ENCODE measurements at regions not wholly inside any gene's neighbourhood (a gene's known extent, or its start where the extent isn't known, plus 50 kb on each side); places are given as distances from the start of the nearest gene placed in this dataset.

DNA sequence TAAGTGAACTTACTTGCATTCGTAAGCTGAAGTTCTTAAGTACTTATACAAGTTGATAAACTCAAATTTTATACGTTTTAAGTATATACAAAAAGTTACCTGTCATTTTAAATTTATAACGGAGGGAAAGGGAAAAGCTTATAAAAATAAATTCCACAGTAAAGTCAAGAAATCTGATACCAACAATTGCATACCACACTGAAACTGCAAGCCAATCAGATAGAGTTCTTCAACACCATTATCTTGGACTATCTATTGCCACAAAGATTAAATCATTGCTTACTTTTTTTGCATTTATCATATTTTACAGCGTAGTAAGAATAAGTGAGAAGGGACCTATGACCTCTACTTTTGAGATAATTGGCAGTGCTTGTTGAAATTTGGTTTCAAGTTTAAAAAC lies 386.7 kb downstream of the TFAP2A start:
- DNase-seq: no peak

DNA sequence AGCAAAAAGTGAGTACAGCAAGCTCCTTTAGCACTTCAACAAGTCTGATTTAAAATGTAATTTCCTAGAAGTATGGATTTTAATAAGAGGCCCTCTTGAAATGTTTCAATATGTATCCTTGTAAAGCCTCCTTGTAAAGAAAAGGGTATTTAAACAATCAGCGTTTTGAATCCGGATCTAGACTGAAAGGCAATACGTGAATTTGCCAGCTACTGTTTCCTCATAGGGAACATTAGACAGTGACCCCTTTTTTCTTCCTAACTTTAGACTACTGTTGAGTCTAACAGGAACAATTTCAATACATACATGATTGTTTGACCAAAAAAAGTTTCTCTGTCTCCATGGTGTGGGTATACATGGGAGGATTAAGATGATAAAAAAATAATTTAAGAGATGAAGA lies 395.0 kb downstream of the TFAP2A start:
- no peak for DNase-seq

DNA sequence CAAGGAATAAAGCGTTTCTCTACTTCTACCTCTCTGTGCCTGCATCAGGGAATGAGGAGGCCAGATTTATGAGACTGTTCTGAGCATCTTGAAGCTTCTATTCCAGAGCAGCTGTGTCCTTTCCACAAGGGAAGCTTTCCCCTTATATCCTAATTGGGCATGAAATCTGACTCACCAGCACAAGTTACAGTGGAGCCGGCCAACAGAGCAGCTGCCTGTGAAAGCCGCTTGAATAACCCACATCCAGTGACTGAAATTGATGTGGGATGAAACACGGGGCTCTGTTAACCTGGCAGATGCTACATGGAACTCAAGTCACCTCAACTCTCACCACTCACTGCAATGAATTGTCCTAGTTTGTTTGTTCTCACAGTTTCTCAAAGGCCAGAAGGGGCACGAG lies 400.3 kb downstream of the TFAP2A start:
- no peak for DNase-seq

DNA sequence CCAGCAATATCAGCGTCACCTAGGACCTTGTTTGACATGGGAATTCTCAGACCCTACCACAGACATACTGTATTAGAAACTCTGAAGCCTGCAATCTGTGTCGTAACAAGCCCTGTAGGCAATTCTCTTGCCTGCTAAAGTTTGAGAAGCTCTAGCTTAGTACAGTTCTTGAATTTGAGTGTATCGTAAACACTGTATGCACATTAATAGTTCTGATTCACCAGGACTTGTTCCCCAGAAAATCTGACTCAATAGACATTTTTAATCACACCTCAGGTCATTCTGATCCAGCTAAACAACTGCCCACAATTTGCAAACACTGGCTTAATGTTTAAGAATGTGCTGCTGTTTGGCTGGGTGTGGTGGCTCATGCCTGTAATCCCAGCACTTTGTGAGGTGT lies 414.3 kb downstream of the TFAP2A start:
- DNase-seq: no peak

- no peak for DNase-seq
Measured at GRCh38 chr6:9999796-10000195, 415.1 kb downstream of the TFAP2A start.

GRCh38 chr6:9986273-9986672 lies 428.6 kb downstream of the TFAP2A start:
- no peak for DNase-seq

- DNase-seq: no peak
Measured at GRCh38 chr6:9985481-9985880, 429.4 kb downstream of the TFAP2A start.

DNA sequence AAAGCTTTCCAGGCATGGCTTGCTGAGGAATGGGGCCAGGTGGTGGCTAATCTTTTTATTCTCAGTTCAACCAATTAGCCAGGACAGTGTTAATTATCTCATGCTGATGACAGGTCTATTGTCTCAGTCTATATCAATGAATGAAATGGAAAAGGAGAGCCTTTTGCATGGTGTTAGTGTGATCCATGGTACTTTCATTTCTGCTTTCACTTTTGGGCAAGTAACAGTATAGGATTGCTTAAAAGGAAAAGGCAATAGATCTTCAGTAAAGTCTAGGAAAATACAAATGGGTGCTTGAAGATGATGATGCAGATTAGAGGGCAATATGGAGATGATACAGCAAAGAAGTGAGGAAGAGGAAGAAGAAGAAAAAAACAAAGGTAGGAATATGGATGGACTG lies 430.3 kb downstream of the TFAP2A start:
- no peak for DNase-seq

GRCh38 chr6:9983168-9983567 lies 431.7 kb downstream of the TFAP2A start:
- no peak for DNase-seq

GRCh38 chr6:9982215-9982614 lies 432.7 kb downstream of the TFAP2A start:
- no peak for DNase-seq

DNA sequence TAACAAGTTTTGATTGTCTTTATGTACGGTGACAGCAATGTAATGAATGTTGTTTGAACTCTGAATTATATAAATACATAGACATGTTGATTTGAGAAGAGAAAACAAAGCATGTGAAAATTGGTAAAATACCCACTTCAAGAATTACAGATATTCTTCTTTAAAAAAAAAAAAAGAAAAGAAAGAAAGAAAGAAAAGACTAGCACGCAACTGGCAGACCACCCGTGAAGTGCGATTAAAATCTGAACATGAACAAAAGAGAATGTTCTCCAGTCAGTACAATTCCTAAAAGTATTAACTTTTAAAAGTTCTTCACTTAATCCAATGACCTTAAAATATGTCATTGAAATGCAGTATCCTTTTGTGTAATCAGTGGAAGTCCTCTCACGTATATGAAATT lies 434.9 kb downstream of the TFAP2A start:
- no peak for DNase-seq

GRCh38 chr6:9978480-9978879 lies 436.4 kb downstream of the TFAP2A start:
- no peak for DNase-seq

DNA sequence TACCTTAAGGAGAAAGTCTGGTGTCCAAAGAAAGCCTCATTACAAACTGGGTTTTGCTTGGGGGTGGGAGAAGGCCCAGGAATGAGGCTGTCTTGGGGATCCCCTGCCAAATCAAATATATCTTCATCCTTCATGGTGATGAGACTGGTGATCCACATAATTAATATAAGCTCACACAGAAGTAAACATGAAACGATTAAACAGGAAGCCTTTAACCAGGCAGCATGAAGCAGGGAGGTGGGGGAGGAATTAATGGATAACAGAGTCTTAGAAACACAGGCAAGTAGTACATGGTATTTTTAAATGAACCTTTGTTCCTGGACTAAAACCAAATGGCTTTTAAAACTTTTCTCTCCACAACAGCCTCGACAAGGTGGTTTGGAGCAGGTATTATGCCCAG lies 437.5 kb downstream of the TFAP2A start:
- no peak for DNase-seq

DNA sequence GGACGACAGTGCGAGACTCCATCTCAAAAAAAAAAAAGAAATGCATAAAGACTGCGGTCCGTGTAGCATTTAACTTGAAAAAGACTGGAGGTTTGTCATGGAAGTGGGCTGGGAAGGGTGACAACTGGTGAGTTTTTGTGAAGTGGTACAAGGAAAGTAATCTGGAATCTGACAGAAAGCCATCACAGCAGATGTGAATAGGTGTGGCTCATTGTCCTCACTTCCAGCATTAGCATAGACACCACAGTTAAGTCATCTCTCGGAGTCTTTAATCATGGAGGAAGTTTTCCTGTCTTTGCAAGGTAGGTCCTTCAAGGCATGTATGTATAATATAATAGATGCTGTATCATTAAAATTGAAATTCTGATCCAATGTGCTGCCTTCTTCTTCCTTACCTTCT lies 453.2 kb downstream of the TFAP2A start:
- no peak for DNase-seq

- DNase-seq: no peak
Measured at GRCh38 chr6:9957215-9957759, 457.6 kb downstream of the TFAP2A start.

DNA sequence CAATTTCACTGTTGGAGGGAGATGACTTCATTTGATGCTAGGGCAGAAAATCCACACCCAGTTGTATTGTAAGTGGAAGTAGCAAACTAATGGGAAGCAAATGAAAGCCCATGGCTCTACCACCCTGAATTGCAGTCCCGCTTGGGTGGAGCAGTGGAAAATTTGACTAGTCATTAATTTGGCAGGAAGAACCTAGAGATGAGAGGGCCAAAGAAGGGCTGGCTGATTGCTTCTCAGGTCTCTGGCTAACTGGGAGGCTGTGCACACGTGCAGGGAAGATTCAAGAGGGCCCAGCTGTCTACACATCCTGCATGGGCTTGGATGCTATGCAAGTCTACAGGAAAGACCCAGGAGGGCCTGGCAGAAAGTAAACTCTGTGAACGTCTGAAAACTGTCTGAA lies 466.2 kb downstream of the TFAP2A start:
- DNase-seq: no peak

- DNase-seq: no peak
Measured at GRCh38 chr6:9943986-9944385, 470.9 kb downstream of the TFAP2A start.

DNA sequence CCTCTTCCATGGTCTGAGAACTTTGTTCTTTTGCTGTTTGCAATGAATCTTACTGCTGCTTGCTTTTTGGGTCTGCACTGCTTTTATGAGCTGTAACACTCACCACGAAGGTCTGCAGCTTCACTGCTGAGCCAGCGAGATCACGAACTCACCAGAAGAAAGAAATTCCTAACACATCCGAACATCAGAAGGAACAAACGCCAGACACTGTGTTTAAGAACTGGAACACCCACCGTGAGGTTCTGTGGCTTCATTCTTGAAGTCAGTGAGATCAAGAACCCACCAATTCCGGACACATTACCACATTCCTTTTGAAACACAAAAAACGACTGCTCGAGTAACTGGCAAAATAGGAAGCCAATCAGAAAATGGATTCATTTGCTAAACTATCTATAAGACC lies 471.8 kb downstream of the TFAP2A start:
- DNase-seq: no peak

GRCh38 chr6:9942131-9942530 lies 472.7 kb downstream of the TFAP2A start:
- no peak for DNase-seq

- DNase-seq: no peak
Measured at GRCh38 chr6:9938801-9939200, 476.1 kb downstream of the TFAP2A start.

DNA sequence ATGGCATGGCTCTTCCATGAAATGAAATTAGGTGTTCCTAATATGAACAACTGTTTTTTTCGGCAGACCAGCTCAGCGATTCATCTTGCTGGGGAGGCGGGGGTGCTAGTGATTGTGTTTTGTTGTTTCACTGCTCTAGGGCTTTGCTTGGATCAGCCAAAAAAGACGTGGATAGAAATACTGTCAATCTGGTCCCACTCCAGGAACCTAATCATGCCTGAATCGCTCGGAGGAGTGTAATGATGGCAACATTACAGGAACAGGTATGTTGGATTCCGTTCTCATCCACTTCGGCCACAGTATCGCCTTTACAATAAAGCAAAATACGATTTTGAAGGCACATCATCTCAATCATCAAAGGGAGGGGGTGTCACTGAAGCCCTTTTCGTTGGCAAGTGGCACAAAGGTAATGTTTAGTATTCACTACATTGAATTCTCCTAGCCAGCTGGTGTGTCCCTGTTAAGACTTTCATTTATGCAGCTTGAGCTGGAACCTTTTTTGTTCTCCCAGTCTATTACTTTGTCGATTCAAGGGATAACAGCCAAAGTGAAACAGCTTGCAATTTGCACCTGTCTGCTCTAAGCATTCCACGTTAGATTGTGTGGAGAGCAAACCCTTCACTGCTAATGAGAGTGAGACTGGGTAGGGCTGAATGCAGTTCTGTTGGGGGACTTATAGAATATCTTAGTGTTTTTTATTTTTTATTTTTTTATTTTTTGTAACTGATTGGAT lies 477.7 kb downstream of the TFAP2A start:
- DNase-seq: no peak

GRCh38 chr6:9936551-9936950 lies 478.3 kb downstream of the TFAP2A start:
- DNase-seq: no peak

DNA sequence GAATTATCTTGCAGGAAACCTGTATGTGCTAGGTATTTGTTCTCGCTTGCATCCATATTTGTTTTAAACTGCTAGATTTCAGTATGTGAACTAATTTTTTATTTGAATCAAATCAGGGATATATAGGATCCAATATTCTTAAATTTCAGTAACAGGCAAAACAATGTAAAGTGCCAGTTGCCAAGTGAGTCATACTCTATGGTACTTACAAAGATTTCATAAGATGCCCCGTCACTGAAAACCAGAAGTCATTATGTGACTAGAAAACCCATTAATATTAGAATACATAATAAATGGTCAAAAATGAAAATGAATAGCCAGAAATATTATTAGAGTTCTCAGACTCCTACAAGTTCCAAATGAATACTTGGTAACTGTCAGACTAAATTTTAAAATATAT lies 481.2 kb downstream of the TFAP2A start:
- DNase-seq: no peak

DNA sequence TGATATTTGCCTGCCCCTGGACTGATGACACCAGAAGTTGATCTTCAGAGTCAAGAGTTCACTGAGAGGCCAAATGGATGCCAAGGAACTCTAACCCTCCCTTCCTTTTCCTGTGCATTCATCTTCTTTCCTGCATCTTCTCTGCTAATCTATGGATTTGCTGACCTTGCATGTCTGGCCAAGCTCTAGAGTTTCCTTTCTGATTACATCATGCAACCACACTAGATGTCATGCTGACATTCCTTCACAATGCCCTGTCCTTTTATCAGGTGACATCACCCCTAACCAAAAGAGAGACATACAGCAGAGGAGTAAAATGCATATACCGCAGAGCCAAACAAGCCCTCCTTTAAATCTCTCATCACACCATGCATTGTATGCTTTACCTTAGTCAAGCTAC lies 487.6 kb downstream of the TFAP2A start:
- no peak for DNase-seq

GRCh38 chr6:9924971-9925370 lies 489.9 kb downstream of the TFAP2A start:
- DNase-seq: no peak
